ENCODE measurements at regions not wholly inside any gene's neighbourhood (a gene's known extent, or its start where the extent isn't known, plus 50 kb on each side); places are given as distances from the start of the nearest gene placed in this dataset.

DNA sequence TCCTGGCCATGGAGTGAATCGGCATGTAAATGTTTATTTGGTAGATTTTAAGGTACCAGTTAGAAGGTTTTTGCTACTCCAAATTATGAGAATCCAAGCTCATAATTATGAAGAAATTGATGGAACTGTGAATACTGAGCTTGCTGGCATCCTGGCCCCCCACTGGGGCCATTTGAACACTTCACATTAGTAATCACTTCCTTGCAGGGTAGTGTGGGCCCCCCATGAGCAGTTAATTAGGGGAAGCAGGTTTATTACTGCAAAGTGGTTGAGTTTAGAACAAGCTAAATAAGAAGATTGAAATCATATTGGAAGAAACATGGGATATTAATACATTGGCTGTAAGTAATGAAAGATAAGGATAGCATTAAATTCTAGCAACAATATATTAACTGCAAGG, 86.7 kb downstream of the S1PR1 start (continued):
- TF ChIP-seq CBX5 (IDR thresholded peaks at IDR 0.05; ENCODE audit: low read depth, low read length): no peak
- TF ChIP-seq ASH2L (IDR thresholded peaks at IDR 0.05; ENCODE audit: low read length): no peak
